Natural killer cell (primary cell): ENCODE measurements at regions not wholly inside any gene's neighbourhood (a gene's known extent, or its start where the extent isn't known, plus 50 kb on each side); places are given as distances from the start of the nearest gene placed in this dataset.

ENCODE experiments used
- ATAC-seq, 3 donors: fragments of 150-1000 bp in 2 of 3; fragments of 200-7000 bp in 1 of 3; cut with Tn5 transposase; 1 replicate in 1 of 3; 2 replicates in 2 of 3; pipeline ENCODE4 v1.10.0; 2021; ENCODE audit warnings: mild to moderate bottlenecking in 2 of 3, moderate library complexity in 2 of 3
- DNase-seq, 2 donors: peaks; one replicate each; pipeline versions ENCODE4 v3.0.0 to v3.0.0-alpha.2; 2013 to 2021; ENCODE audit warnings: mixed read lengths in 1 of 2
- H3K27ac ChIP-seq: one replicate; pipeline ENCODE4 v1.5.1; 2013; ENCODE audit warnings: mild to moderate bottlenecking, low read length
- H3K27me3 ChIP-seq: one replicate; pipeline ENCODE4 v1.6.1; 2013; ENCODE audit warnings: low read length; ENCODE audit not compliant: control insufficient read depth, insufficient read depth
- H3K36me3 ChIP-seq: one replicate; pipeline ENCODE4 v1.6.1; 2013; ENCODE audit warnings: low read length; ENCODE audit not compliant: control insufficient read depth, insufficient read depth
- H3K4me1 ChIP-seq: one replicate; pipeline ENCODE4 v1.6.1; 2013; ENCODE audit warnings: low read length; ENCODE audit not compliant: control insufficient read depth, insufficient read depth
- H3K4me3 ChIP-seq: one replicate; pipeline ENCODE4 v1.5.1; 2013; ENCODE audit warnings: low read length
- H3K9me3 ChIP-seq: one replicate; pipeline ENCODE4 v1.6.1; 2013; ENCODE audit warnings: low read length; ENCODE audit not compliant: control insufficient read depth, insufficient read depth
- H3K27ac Mint-ChIP-seq, 2 donors: one replicate each; pipeline ENCODE4 v1.8.0; 2022; ENCODE audit warnings: mild to moderate bottlenecking in 2 of 2, mixed read lengths in 2 of 2, moderate library complexity in 1 of 2
- H3K27me3 Mint-ChIP-seq, 2 donors: one replicate each; pipeline ENCODE4 v1.8.0; 2022; ENCODE audit warnings: low read depth in 2 of 2, mixed read lengths in 2 of 2
- H3K36me3 Mint-ChIP-seq: one replicate; pipeline ENCODE4 v1.8.0; 2022; ENCODE audit warnings: mixed read lengths
- H3K4me1 Mint-ChIP-seq, 2 donors: one replicate each; pipeline ENCODE4 v1.8.0; 2022; ENCODE audit warnings: mixed read lengths in 2 of 2
- H3K4me3 Mint-ChIP-seq: one replicate; pipeline ENCODE4 v1.8.0; 2022; ENCODE audit warnings: mild to moderate bottlenecking, moderate library complexity, mixed read lengths
- H3K9me3 Mint-ChIP-seq, 2 donors: one replicate each; pipeline ENCODE4 v1.8.0; 2022; ENCODE audit warnings: mixed read lengths in 2 of 2
- WGBS: methylation state at CpG from one replicate; pipeline ENCODE4 v1.1.7; 2013; ENCODE audit warnings: missing lambda C conversion rate; ENCODE audit not compliant: insufficient coverage; 5-methylcytosine and 5-hydroxymethylcytosine counted together
- intact Hi-C: fragments of 100-400 bp; cut with micrococcal nuclease; formaldehyde crosslinking; loops from one replicate; pipeline ENCODE4 v1.14.2; 2022
- TF ChIP-seq, protein P1 (sequence below): fragments of 200-600 bp; IDR thresholded peaks from one replicate; pipeline ENCODE4 v1.8.0; 2022; ENCODE audit warnings: antibody characterized with exemption

- TF ChIP-seq, protein P1, sequence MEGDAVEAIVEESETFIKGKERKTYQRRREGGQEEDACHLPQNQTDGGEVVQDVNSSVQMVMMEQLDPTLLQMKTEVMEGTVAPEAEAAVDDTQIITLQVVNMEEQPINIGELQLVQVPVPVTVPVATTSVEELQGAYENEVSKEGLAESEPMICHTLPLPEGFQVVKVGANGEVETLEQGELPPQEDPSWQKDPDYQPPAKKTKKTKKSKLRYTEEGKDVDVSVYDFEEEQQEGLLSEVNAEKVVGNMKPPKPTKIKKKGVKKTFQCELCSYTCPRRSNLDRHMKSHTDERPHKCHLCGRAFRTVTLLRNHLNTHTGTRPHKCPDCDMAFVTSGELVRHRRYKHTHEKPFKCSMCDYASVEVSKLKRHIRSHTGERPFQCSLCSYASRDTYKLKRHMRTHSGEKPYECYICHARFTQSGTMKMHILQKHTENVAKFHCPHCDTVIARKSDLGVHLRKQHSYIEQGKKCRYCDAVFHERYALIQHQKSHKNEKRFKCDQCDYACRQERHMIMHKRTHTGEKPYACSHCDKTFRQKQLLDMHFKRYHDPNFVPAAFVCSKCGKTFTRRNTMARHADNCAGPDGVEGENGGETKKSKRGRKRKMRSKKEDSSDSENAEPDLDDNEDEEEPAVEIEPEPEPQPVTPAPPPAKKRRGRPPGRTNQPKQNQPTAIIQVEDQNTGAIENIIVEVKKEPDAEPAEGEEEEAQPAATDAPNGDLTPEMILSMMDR: no peak
- WGBS: 88% methylated on average over 1 of the region's 1 CpG
- DNase-seq (no peak), ATAC-seq (no peak)
- no peaks in the 10 kb centered on the region for H3K27me3 ChIP-seq
- no peak overlapping the region for H3K27ac ChIP-seq
- intact Hi-C loops: no loop called here
- Mint-ChIP-seq H3K27ac (no peak overlapping the region), H3K4me1 (no peaks in the 10 kb centered on the region), H3K9me3 (no peaks in the 10 kb centered on the region), H3K36me3 (no peaks in the 10 kb centered on the region), H3K4me3 (no peak overlapping the region), H3K27me3 (peaks cover 7 to 9% of the 10 kb centered on the region in 2 donors)
- H3K36me3 ChIP-seq: no peaks in the 10 kb centered on the region
- no peak overlapping the region for H3K4me3 ChIP-seq
- no peaks in the 10 kb centered on the region for H3K9me3 ChIP-seq
- H3K4me1 ChIP-seq: no peaks in the 10 kb centered on the region
Measured at GRCh38 chr6:71044753-71045152, 87.9 kb upstream of the B3GAT2 start.

GRCh38 chr6:71045296-71045695 lies 88.4 kb upstream of the B3GAT2 start:
- H3K27me3 Mint-ChIP-seq: peaks cover 7 to 9% of the 10 kb centered on the region in 2 donors
- H3K4me1 Mint-ChIP-seq: no peaks in the 10 kb centered on the region
- no peaks in the 10 kb centered on the region for H3K4me1 ChIP-seq
- intact Hi-C loops: no loop called here
- H3K36me3 ChIP-seq: no peaks in the 10 kb centered on the region
- H3K27me3 ChIP-seq: no peaks in the 10 kb centered on the region
- no peaks in the 10 kb centered on the region for H3K9me3 ChIP-seq
- ATAC-seq (no peak), DNase-seq (no peak)
- TF ChIP-seq, protein P1: no peak
- H3K36me3 Mint-ChIP-seq: no peaks in the 10 kb centered on the region
- no peak overlapping the region for H3K4me3 Mint-ChIP-seq
- H3K9me3 Mint-ChIP-seq: no peaks in the 10 kb centered on the region
- no peak overlapping the region for H3K27ac ChIP-seq
- no peak overlapping the region for H3K27ac Mint-ChIP-seq
- 67% methylated on average over 2 of the region's 5 CpGs for WGBS
- no peak overlapping the region for H3K4me3 ChIP-seq

GRCh38 chr6:71047417-71047816 lies 90.6 kb upstream of the B3GAT2 start:
- TF ChIP-seq, protein P1: no peak
- H3K4me3 ChIP-seq: no peak overlapping the region
- H3K4me1 ChIP-seq: no peaks in the 10 kb centered on the region
- no peak for DNase-seq
- no peak overlapping the region for H3K27ac ChIP-seq
- no peaks in the 10 kb centered on the region for H3K27me3 ChIP-seq
- H3K36me3 Mint-ChIP-seq: no peaks in the 10 kb centered on the region
- H3K36me3 ChIP-seq: no peaks in the 10 kb centered on the region
- no peak for ATAC-seq
- peaks cover 3 to 5% of the 10 kb centered on the region in 2 donors for H3K27me3 Mint-ChIP-seq
- 97% methylated on average over 4 of the region's 4 CpGs for WGBS
- H3K4me1 Mint-ChIP-seq: no peaks in the 10 kb centered on the region
- no peak overlapping the region for H3K27ac Mint-ChIP-seq
- no peaks in the 10 kb centered on the region for H3K9me3 ChIP-seq
- no peak overlapping the region for H3K4me3 Mint-ChIP-seq
- intact Hi-C loops: no loop called here
- no peaks in the 10 kb centered on the region for H3K9me3 Mint-ChIP-seq

GRCh38 chr6:71048320-71049164 lies 91.7 kb upstream of the B3GAT2 start:
- Mint-ChIP-seq H3K27ac (no peak overlapping the region), H3K36me3 (no peaks in the 10 kb centered on the region), H3K4me3 (no peak overlapping the region), H3K9me3 (no peaks in the 10 kb centered on the region), H3K27me3 (no peaks in the 10 kb centered on the region), H3K4me1 (no peaks in the 10 kb centered on the region)
- no peak overlapping the region for H3K4me3 ChIP-seq
- TF ChIP-seq, protein P1: no peak
- H3K27ac ChIP-seq: no peak overlapping the region
- no peaks in the 10 kb centered on the region for H3K36me3 ChIP-seq
- ATAC-seq: no peak
- H3K4me1 ChIP-seq: no peaks in the 10 kb centered on the region
- H3K27me3 ChIP-seq: no peaks in the 10 kb centered on the region
- DNase-seq: no peak
- intact Hi-C loops: no loop called here
- H3K9me3 ChIP-seq: no peaks in the 10 kb centered on the region
- WGBS: 94% methylated on average over 3 of the region's 4 CpGs
